ENCODE measurements at regions not wholly inside any gene's neighbourhood (a gene's known extent, or its start where the extent isn't known, plus 50 kb on each side); places are given as distances from the start of the nearest gene placed in this dataset.

GRCh38 chr11:11746449-11746848 lies 95.3 kb upstream of the USP47 start:
- no peak for DNase-seq
- no peak for TF ChIP-seq POLR2A (IDR thresholded peaks at IDR 0.05; ENCODE audit: low read length)
- no peak for TF ChIP-seq GATA1 (IDR thresholded peaks at IDR 0.05; ENCODE audit: low read depth, low read length)

- TF ChIP-seq GATA1 (IDR thresholded peaks at IDR 0.05; ENCODE audit: low read depth, low read length) (no peak), POLR2A (IDR thresholded peaks at IDR 0.05; ENCODE audit: low read length) (no peak)
These were observed 98.6 kb upstream of the USP47 start for GRCh38 chr11:11743216-11743615.

GRCh38 chr11:11742486-11742885 lies 99.3 kb upstream of the USP47 start:
- TF ChIP-seq POLR2A (IDR thresholded peaks at IDR 0.05; ENCODE audit: low read length) (no peak), GATA1 (IDR thresholded peaks at IDR 0.05; ENCODE audit: low read depth, low read length) (no peak)
- no peak for DNase-seq

More at GRCh38 chr11:11743216-11743615, 98.6 kb upstream of the USP47 start:
- DNase-seq: no peak

GRCh38 chr11:11740836-11741235 lies 100.9 kb upstream of the USP47 start:
- TF ChIP-seq POLR2A (IDR thresholded peaks at IDR 0.05; ENCODE audit: low read length): no peak
- TF ChIP-seq GATA1 (IDR thresholded peaks at IDR 0.05; ENCODE audit: low read depth, low read length): no peak
- DNase-seq: no peak

GRCh38 chr11:11740073-11740702 lies 101.6 kb upstream of the USP47 start:
- TF ChIP-seq POLR2A (IDR thresholded peaks at IDR 0.05; ENCODE audit: low read length): no peak
- DNase-seq: no peak

- no peak for DNase-seq
- TF ChIP-seq POLR2A (IDR thresholded peaks at IDR 0.05; ENCODE audit: low read length) (no peak), GATA1 (IDR thresholded peaks at IDR 0.05; ENCODE audit: low read depth, low read length) (no peak)
These were observed 103.4 kb upstream of the USP47 start for GRCh38 chr11:11738370-11738769.

- no peak for DNase-seq
- TF ChIP-seq POLR2A (IDR thresholded peaks at IDR 0.05; ENCODE audit: low read length): no peak
- no peak for TF ChIP-seq GATA1 (IDR thresholded peaks at IDR 0.05; ENCODE audit: low read depth, low read length)
These were observed 106.2 kb upstream of the USP47 start for GRCh38 chr11:11735586-11735985.

GRCh38 chr11:11733246-11733747 lies 108.5 kb upstream of the USP47 start:
- no peak for DNase-seq
- TF ChIP-seq GATA1 (IDR thresholded peaks at IDR 0.05; ENCODE audit: low read depth, low read length) (no peak), POLR2A (IDR thresholded peaks at IDR 0.05; ENCODE audit: low read length) (no peak)

GRCh38 chr11:11732116-11732515 lies 109.7 kb upstream of the USP47 start:
- TF ChIP-seq POLR2A (IDR thresholded peaks at IDR 0.05; ENCODE audit: low read length) (no peak), GATA1 (IDR thresholded peaks at IDR 0.05; ENCODE audit: low read depth, low read length) (no peak)

GRCh38 chr11:11731311-11732083 lies 109.7 kb upstream of the GALNT18 start:
- TF ChIP-seq GATA1 (IDR thresholded peaks at IDR 0.05; ENCODE audit: low read depth, low read length) (no peak), POLR2A (IDR thresholded peaks at IDR 0.05; ENCODE audit: low read length) (no peak)
- DNase-seq: no peak

More at GRCh38 chr11:11732116-11732515, 109.7 kb upstream of the USP47 start:
- no peak for DNase-seq

- DNase-seq: no peak
These were observed 106.6 kb upstream of the GALNT18 start for GRCh38 chr11:11728386-11728785.

GRCh38 chr11:11725438-11725837 lies 103.6 kb upstream of the GALNT18 start:
- no peak for TF ChIP-seq POLR2A (IDR thresholded peaks at IDR 0.05; ENCODE audit: low read length)
- no peak for TF ChIP-seq GATA1 (IDR thresholded peaks at IDR 0.05; ENCODE audit: low read depth, low read length)
- DNase-seq: no peak

More at GRCh38 chr11:11728386-11728785, 106.6 kb upstream of the GALNT18 start:
- TF ChIP-seq POLR2A (IDR thresholded peaks at IDR 0.05; ENCODE audit: low read length) (no peak), GATA1 (IDR thresholded peaks at IDR 0.05; ENCODE audit: low read depth, low read length) (no peak)

GRCh38 chr11:11724994-11725393 lies 103.2 kb upstream of the GALNT18 start:
- DNase-seq: no peak

GRCh38 chr11:11722861-11723260 lies 101.1 kb upstream of the GALNT18 start:
- TF ChIP-seq GATA1 (IDR thresholded peaks at IDR 0.05; ENCODE audit: low read depth, low read length): no peak
- TF ChIP-seq POLR2A (IDR thresholded peaks at IDR 0.05; ENCODE audit: low read length): no peak
- no peak for DNase-seq

More at GRCh38 chr11:11724994-11725393, 103.2 kb upstream of the GALNT18 start:
- TF ChIP-seq GATA1 (IDR thresholded peaks at IDR 0.05; ENCODE audit: low read depth, low read length) (no peak), POLR2A (IDR thresholded peaks at IDR 0.05; ENCODE audit: low read length) (no peak)

- TF ChIP-seq POLR2A (IDR thresholded peaks at IDR 0.05; ENCODE audit: low read length): no peak
- TF ChIP-seq GATA1 (IDR thresholded peaks at IDR 0.05; ENCODE audit: low read depth, low read length): no peak
- no peak for DNase-seq
These were observed 100.4 kb upstream of the GALNT18 start for GRCh38 chr11:11722246-11722645.

All from erythroblast (primary cell).